SU-DHL-6 (cell line): ENCODE measurements at regions not wholly inside any gene's neighbourhood (a gene's known extent, or its start where the extent isn't known, plus 50 kb on each side); places are given as distances from the start of the nearest gene placed in this dataset.

ENCODE experiments used
- H2AFZ ChIP-seq: fragments of 200-600 bp; sonication (generic); 2 replicates; pipeline ENCODE4 v1.6.1; 2014; ENCODE audit warnings: low read depth, mild to moderate bottlenecking, moderate library complexity, mixed read lengths, antibody characterized with exemption, low read length; ENCODE audit not compliant: severe bottlenecking
- H3F3A ChIP-seq: fragments of 200-600 bp; shearing (Covaris generic); 2 replicates; pipeline ENCODE4 v1.6.0; 2016; ENCODE audit warnings: antibody characterized with exemption, mild to moderate bottlenecking; ENCODE audit not compliant: insufficient read depth
- H3K27ac ChIP-seq: fragments of 200-600 bp; sonication (generic); 2 replicates; pipeline ENCODE4 v1.5.1; 2016; ENCODE audit warnings: low read depth, mild to moderate bottlenecking, low read length, moderate library complexity, mixed read lengths
- H3K27me3 ChIP-seq: fragments of 200-600 bp; sonication (generic), shearing (Covaris generic); 2 replicates; pipeline ENCODE4 v1.6.0; 2014; ENCODE audit warnings: mild to moderate bottlenecking, low read length
- H3K36me3 ChIP-seq: fragments of 200-600 bp; sonication (generic); 2 replicates; pipeline ENCODE4 v1.6.1; 2014; ENCODE audit warnings: mild to moderate bottlenecking, low read length, mixed read lengths
- H3K4me2 ChIP-seq: fragments of 300-600, 200-600 bp; shearing (Covaris generic), sonication (generic); 2 replicates; pipeline ENCODE4 v1.6.0; 2014; ENCODE audit warnings: low read length, low read depth, mild to moderate bottlenecking; ENCODE audit not compliant: poor library complexity, severe bottlenecking
- H3K4me3 ChIP-seq: fragments of 200-600 bp; sonication (generic); 2 replicates; pipeline ENCODE4 v1.5.1; 2014; ENCODE audit warnings: antibody characterized with exemption, low read length, mild to moderate bottlenecking, mixed read lengths; ENCODE audit not compliant: insufficient read depth, poor library complexity, severe bottlenecking
- H3K79me2 ChIP-seq: fragments of 200-600 bp; sonication (generic); 2 replicates; pipeline ENCODE4 v1.6.1; 2014; ENCODE audit warnings: mild to moderate bottlenecking, low read length, moderate library complexity; ENCODE audit not compliant: insufficient read depth
- H3K9ac ChIP-seq: fragments of 200-600 bp; sonication (generic); 2 replicates; pipeline ENCODE4 v1.7.0; 2014; ENCODE audit warnings: mild to moderate bottlenecking, low read length
- H3K9me2 ChIP-seq: fragments of 200-600 bp; sonication (generic); replicated peaks from 2 replicates; pipeline ENCODE4 v1.6.1; 2014; ENCODE audit warnings: low read length; ENCODE audit not compliant: insufficient read depth
- H3K9me3 ChIP-seq: fragments of 200-600 bp; sonication (generic); 2 replicates; pipeline ENCODE4 v1.6.1; 2014; ENCODE audit warnings: low read length, mixed read lengths; ENCODE audit not compliant: insufficient read depth
- H4K20me1 ChIP-seq: fragments of 200-600 bp; sonication (generic); 2 replicates; pipeline ENCODE4 v1.6.1; 2014; ENCODE audit warnings: low read depth, mild to moderate bottlenecking, antibody characterized with exemption, low read length, moderate library complexity, mixed read lengths
- CTCF ChIP-seq: fragments of 200-600 bp; sonication (generic); IDR thresholded peaks from one replicate; pipeline ENCODE4 v1.5.1; 2017; ENCODE audit warnings: antibody characterized with exemption, mild to moderate bottlenecking, low read length, moderate library complexity; ENCODE audit not compliant: insufficient read depth, poor library complexity, severe bottlenecking
- EZH2phosphoT487 ChIP-seq: fragments of 200-600 bp; sonication (generic), shearing (Covaris generic); conservative IDR thresholded peaks from 2 replicates; pipeline ENCODE4 v1.6.1; 2018; ENCODE audit warnings: mild to moderate bottlenecking, antibody characterized with exemption, low read length, moderate library complexity, mixed read lengths

DNA sequence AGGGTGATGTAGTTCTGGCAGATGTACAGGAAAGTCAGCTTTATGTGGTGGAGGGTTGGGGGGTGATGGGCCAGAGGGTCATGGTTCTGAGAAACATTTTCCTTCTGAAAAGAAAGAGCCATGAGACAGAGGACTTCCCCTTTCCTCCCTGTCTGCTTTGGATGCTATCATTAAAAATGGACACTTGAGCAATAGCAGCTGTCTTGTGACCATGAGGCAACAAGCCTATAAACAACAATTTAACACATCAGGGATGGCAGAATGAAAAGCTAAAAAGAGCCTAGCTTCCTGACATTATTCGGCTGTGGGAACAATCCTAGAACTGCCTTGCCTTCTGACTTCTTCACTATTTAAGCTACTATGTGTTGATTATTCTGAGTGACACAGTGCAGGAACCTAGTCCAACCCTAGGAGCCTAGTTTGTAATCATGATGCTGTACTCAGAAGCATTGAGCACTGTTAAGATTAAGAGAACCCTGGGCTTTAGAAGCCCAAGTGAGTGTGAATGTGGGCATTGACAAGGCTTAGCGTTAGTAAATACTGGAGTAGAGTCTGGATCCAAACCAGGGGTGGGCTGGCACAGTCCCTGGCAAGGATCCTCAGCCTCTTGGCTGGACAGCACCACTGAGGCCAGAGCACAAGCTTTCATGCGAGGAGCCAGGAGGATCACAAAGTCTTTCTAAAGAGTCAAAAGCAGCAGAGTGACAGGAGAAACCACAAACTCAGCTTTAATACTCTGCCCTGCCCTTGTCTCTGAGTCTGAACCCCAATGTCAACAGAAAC, 178.5 kb upstream of the EGFLAM start:
- no peaks in the 10 kb centered on the region for H3K9me3 ChIP-seq
- H3K36me3 ChIP-seq = no peaks in the 10 kb centered on the region
- no peaks in the 10 kb centered on the region for H4K20me1 ChIP-seq
- H2AFZ ChIP-seq = no peak overlapping the region
- no peaks in the 10 kb centered on the region for H3F3A ChIP-seq
- no peak overlapping the region for H3K9ac ChIP-seq
- no peak overlapping the region for H3K4me2 ChIP-seq
- H3K9me2 ChIP-seq = no peaks in the 10 kb centered on the region
- no peaks in the 10 kb centered on the region for H3K27me3 ChIP-seq
- H3K27ac ChIP-seq = no peak overlapping the region
- no peaks in the 10 kb centered on the region for H3K79me2 ChIP-seq
- H3K4me3 ChIP-seq = no peak overlapping the region
- TF ChIP-seq CTCF (no peak), EZH2phosphoT487 (no peak)

DNA sequence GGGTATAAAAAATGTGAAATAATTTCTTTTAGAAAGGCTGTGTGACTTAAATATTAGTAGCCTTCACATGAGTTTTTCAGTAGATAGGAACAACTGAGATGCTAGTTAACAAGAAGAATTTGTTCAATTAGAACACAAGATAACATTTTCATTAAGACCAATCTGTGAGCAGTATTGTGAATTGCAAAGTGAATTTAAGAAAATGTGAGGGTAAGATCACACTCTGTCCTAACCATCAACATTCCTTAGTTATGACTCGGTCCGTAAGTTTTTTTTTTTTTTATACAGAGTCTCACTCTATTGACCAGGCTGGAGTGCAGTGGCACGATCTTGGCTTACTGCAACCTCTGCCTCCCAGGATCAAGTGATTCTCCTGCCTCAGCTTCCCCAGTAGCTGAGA, 180.2 kb upstream of the EGFLAM start:
- H3K27ac ChIP-seq = no peak overlapping the region
- H3K27me3 ChIP-seq = no peaks in the 10 kb centered on the region
- no peak overlapping the region for H3K4me2 ChIP-seq
- no peaks in the 10 kb centered on the region for H3K36me3 ChIP-seq
- H2AFZ ChIP-seq = no peak overlapping the region
- H3K9me3 ChIP-seq = no peaks in the 10 kb centered on the region
- no peaks in the 10 kb centered on the region for H3F3A ChIP-seq
- no peak overlapping the region for H3K4me3 ChIP-seq
- H3K79me2 ChIP-seq = no peaks in the 10 kb centered on the region
- H4K20me1 ChIP-seq = no peaks in the 10 kb centered on the region
- TF ChIP-seq CTCF = no peak
- no peak for TF ChIP-seq EZH2phosphoT487
- H3K9me2 ChIP-seq = no peaks in the 10 kb centered on the region
- H3K9ac ChIP-seq = no peak overlapping the region

- Histone ChIP-seq H3F3A (no peaks in the 10 kb centered on the region), H3K36me3 (no peaks in the 10 kb centered on the region), H4K20me1 (no peaks in the 10 kb centered on the region), H3K9me3 (no peaks in the 10 kb centered on the region), H3K9ac (no peak overlapping the region), H3K79me2 (no peaks in the 10 kb centered on the region), H3K4me3 (no peak overlapping the region), H3K9me2 (no peaks in the 10 kb centered on the region), H3K4me2 (no peak overlapping the region), H3K27ac (no peak overlapping the region), H2AFZ (no peak overlapping the region), H3K27me3 (no peaks in the 10 kb centered on the region)
- no peak for TF ChIP-seq EZH2phosphoT487
- TF ChIP-seq CTCF = no peak
Observed at GRCh38 chr5:38077652-38078051, 180.7 kb upstream of the EGFLAM start.
